ENCODE measurements at regions not wholly inside any gene's neighbourhood (a gene's known extent, or its start where the extent isn't known, plus 50 kb on each side); places are given as distances from the start of the nearest gene placed in this dataset.

DNA sequence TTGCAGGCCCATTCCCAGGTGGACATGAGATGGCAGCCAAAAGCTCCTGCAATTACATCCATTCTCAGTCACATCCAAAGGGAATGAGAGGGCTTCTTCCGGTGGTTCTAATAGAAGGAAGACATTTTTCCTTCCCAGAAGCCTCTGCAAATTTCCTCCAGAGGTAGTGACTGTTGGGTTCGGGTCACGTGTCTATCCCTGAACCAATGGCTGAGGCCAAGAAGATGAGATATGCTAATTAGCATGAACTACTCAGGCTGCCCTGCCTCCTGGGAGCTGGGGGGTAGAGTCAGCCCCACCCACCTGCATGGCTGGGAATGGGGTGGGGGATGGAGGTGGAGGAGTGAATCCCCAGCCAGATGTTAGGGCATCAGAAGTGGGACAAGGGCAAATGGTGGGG, 61.3 kb upstream of the IYD start:
- no TSS peak for BruUV-seq (replicated peaks)
- in situ Hi-C loops (cut with HindIII; ENCODE audit: low pct_unique_long_range_greater_than_20kb, low sequenced_read_pairs) (no loop called here), intact Hi-C loops (cut with micrococcal nuclease; ENCODE audit: unreplicated experiment) (no loop called here)
- Histone ChIP-seq H3K27me3 (ENCODE audit: control insufficient read depth, insufficient read depth, low read length) (no peaks in the 10 kb centered on the region; the same call in 1 of the 2 replicates), H3K4me1 (ENCODE audit: control insufficient read depth, insufficient read depth, low read length) (peaks cover 2% of the 10 kb centered on the region; the same call in 1 of the 2 replicates), H3K27ac (ENCODE audit: low read length) (no peak overlapping the region), H3K4me3 (ENCODE audit: low read depth in 2 of 2, low read length in 2 of 2) (no peak overlapping the region), H3K9me3 (ENCODE audit: control insufficient read depth, insufficient read depth, low read depth, low read length) (no peaks in the 10 kb centered on the region), H3K36me3 (ENCODE audit: control insufficient read depth, insufficient read depth, low read length) (no peaks in the 10 kb centered on the region)
- DNase-seq (ENCODE audit: low read depth, low spot score) (no peak), ATAC-seq (no peak)
- ChIA-PET CTCF (no interaction called here), POLR2A (no interaction called here)
- TF ChIP-seq, protein P1, sequence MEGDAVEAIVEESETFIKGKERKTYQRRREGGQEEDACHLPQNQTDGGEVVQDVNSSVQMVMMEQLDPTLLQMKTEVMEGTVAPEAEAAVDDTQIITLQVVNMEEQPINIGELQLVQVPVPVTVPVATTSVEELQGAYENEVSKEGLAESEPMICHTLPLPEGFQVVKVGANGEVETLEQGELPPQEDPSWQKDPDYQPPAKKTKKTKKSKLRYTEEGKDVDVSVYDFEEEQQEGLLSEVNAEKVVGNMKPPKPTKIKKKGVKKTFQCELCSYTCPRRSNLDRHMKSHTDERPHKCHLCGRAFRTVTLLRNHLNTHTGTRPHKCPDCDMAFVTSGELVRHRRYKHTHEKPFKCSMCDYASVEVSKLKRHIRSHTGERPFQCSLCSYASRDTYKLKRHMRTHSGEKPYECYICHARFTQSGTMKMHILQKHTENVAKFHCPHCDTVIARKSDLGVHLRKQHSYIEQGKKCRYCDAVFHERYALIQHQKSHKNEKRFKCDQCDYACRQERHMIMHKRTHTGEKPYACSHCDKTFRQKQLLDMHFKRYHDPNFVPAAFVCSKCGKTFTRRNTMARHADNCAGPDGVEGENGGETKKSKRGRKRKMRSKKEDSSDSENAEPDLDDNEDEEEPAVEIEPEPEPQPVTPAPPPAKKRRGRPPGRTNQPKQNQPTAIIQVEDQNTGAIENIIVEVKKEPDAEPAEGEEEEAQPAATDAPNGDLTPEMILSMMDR (IDR thresholded peaks at IDR 0.05): no peak
- TF ChIP-seq, protein P2, sequence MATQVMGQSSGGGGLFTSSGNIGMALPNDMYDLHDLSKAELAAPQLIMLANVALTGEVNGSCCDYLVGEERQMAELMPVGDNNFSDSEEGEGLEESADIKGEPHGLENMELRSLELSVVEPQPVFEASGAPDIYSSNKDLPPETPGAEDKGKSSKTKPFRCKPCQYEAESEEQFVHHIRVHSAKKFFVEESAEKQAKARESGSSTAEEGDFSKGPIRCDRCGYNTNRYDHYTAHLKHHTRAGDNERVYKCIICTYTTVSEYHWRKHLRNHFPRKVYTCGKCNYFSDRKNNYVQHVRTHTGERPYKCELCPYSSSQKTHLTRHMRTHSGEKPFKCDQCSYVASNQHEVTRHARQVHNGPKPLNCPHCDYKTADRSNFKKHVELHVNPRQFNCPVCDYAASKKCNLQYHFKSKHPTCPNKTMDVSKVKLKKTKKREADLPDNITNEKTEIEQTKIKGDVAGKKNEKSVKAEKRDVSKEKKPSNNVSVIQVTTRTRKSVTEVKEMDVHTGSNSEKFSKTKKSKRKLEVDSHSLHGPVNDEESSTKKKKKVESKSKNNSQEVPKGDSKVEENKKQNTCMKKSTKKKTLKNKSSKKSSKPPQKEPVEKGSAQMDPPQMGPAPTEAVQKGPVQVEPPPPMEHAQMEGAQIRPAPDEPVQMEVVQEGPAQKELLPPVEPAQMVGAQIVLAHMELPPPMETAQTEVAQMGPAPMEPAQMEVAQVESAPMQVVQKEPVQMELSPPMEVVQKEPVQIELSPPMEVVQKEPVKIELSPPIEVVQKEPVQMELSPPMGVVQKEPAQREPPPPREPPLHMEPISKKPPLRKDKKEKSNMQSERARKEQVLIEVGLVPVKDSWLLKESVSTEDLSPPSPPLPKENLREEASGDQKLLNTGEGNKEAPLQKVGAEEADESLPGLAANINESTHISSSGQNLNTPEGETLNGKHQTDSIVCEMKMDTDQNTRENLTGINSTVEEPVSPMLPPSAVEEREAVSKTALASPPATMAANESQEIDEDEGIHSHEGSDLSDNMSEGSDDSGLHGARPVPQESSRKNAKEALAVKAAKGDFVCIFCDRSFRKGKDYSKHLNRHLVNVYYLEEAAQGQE (IDR thresholded peaks at IDR 0.05; ENCODE audit: insufficient read depth in 1 of 2, low read depth in 2 of 2, low read length in 1 of 2): no peak
- TF ChIP-seq POLR2AphosphoS5 (IDR thresholded peaks at IDR 0.05; ENCODE audit: low read depth, low read length) (no peak), SIN3A (IDR thresholded peaks at IDR 0.05; ENCODE audit: borderline replicate concordance, insufficient read depth, low read depth, low read length) (no peak), TCF7L2 (IDR thresholded peaks at IDR 0.05; ENCODE audit: low read depth, low read length) (no peak)

GRCh38 chr6:150308812-150309645, 59.8 kb upstream of the IYD start:
- ChIA-PET POLR2A (no interaction called here), CTCF (no interaction called here)
- Histone ChIP-seq H3K36me3 (ENCODE audit: control insufficient read depth, insufficient read depth, low read length) (no peaks in the 10 kb centered on the region), H3K4me1 (ENCODE audit: control insufficient read depth, insufficient read depth, low read length) (no peaks in the 10 kb centered on the region), H3K9me3 (ENCODE audit: control insufficient read depth, insufficient read depth, low read depth, low read length) (no peaks in the 10 kb centered on the region), H3K4me3 (ENCODE audit: low read depth in 2 of 2, low read length in 2 of 2) (no peak overlapping the region), H3K27ac (ENCODE audit: low read length) (no peak overlapping the region), H3K27me3 (ENCODE audit: control insufficient read depth, insufficient read depth, low read length) (no peaks in the 10 kb centered on the region; the same call in 1 of the 2 replicates)
- DNase-seq (ENCODE audit: low read depth, low spot score): no peak
- BruUV-seq (replicated peaks): no TSS peak
- no peak for ATAC-seq
- intact Hi-C loops (cut with micrococcal nuclease; ENCODE audit: unreplicated experiment) (no loop called here), in situ Hi-C loops (cut with HindIII; ENCODE audit: low pct_unique_long_range_greater_than_20kb, low sequenced_read_pairs) (no loop called here)
- TF ChIP-seq SIN3A (IDR thresholded peaks at IDR 0.05; ENCODE audit: borderline replicate concordance, insufficient read depth, low read depth, low read length) (no peak), TCF7L2 (IDR thresholded peaks at IDR 0.05; ENCODE audit: low read depth, low read length) (no peak), POLR2AphosphoS5 (IDR thresholded peaks at IDR 0.05; ENCODE audit: low read depth, low read length) (no peak)
- TF ChIP-seq, protein P1 (IDR thresholded peaks at IDR 0.05): no peak
- TF ChIP-seq, protein P2 (IDR thresholded peaks at IDR 0.05; ENCODE audit: insufficient read depth in 1 of 2, low read depth in 2 of 2, low read length in 1 of 2): no peak

All from Panc1 (cell line).